Transverse colon (tissue), 4 donors: ENCODE measurements at regions not wholly inside any gene's neighbourhood (a gene's known extent, or its start where the extent isn't known, plus 50 kb on each side); places are given as distances from the start of the nearest gene placed in this dataset.
A peak's percentile ranks its signal among the peaks of the same experiment; 100 is the strongest.

Experiments
- DNase-seq: peaks from one replicate; pipeline ENCODE4 v3.0.0-alpha.2; 2019
- H3K27ac ChIP-seq, 4 donors: fragments of 200-600 bp; sonication (generic); 2 replicates each; pipeline ENCODE4 v1.5.1; 2016 to 2018; ENCODE audit warnings: inconsistent platforms in 4 of 4
- H3K27me3 ChIP-seq: fragments of 200-600 bp; sonication (generic); 2 replicates; pipeline ENCODE4 v1.5.1; 2017; ENCODE audit warnings: inconsistent platforms
- H3K36me3 ChIP-seq, 4 donors: fragments of 200-600 bp; sonication (generic); 2 replicates each; pipeline ENCODE4 v1.5.1; 2017 to 2019; ENCODE audit warnings: inconsistent platforms in 4 of 4
- H3K4me1 ChIP-seq, 4 donors: fragments of 200-600 bp; sonication (generic); 2 replicates each; pipeline ENCODE4 v1.5.1; 2017 to 2020; ENCODE audit warnings: inconsistent platforms in 4 of 4
- H3K4me3 ChIP-seq, 4 donors: fragments of 200-600 bp; sonication (generic); 1 replicate in 1 of 4; 2 replicates in 3 of 4; pipeline versions ENCODE4 v1.5.1 to v1.6.1; 2017 to 2019; ENCODE audit warnings: inconsistent platforms in 4 of 4
- H3K9me3 ChIP-seq, 2 donors: fragments of 200-600 bp; sonication (generic); 2 replicates each; pipeline ENCODE4 v1.5.1; 2017 to 2019; ENCODE audit warnings: inconsistent platforms in 2 of 2
- EP300 ChIP-seq: sonication (generic); formaldehyde crosslinking; IDR thresholded peaks from one replicate; pipeline ENCODE4 v1.6.1; 2017; ENCODE audit warnings: antibody characterized with exemption, low read depth
- POLR2A ChIP-seq: fragments of 450-650 bp; IDR thresholded peaks from one replicate; pipeline ENCODE4 v1.6.1; 2016; ENCODE audit warnings: antibody characterized with exemption, mild to moderate bottlenecking, moderate library complexity
- POLR2AphosphoS5 ChIP-seq, 3 donors: sonication (generic); formaldehyde crosslinking; IDR thresholded peaks; one replicate each; pipeline ENCODE4 v1.6.1; 2016; ENCODE audit warnings: antibody characterized with exemption in 3 of 3
- WGBS, 2 donors: methylation state at CpG; one replicate each; pipeline ENCODE4 v1.1.5; 2018; ENCODE audit warnings: low coverage in 1 of 2; 5-methylcytosine and 5-hydroxymethylcytosine counted together
- in situ Hi-C, 4 donors: fragments of 200-750 bp; cut with MboI; loops; one replicate each; pipeline versions ENCODE4 v1.15.0 to v1.15.1; 2017; ENCODE audit warnings: low sequenced_read_pairs in 3 of 4, low pct_ligation_motif_present in 1 of 4, low pct_unique_long_range_greater_than_20kb in 1 of 4
- intact Hi-C: fragments of 100-400 bp; cut with DNase I; formaldehyde crosslinking; loops from one replicate; pipeline ENCODE4 v1.15.1; 2023; ENCODE audit warnings: low total_unique reads
- TF ChIP-seq, protein P1 (sequence below), 5 experiments: fragments of 200-600 bp in 3 of 5; fragments of 450-650 bp in 2 of 5; sonication (generic) in 3 of 5; IDR thresholded peaks; 1 replicate in 2 of 5; 2 replicates in 3 of 5; pipeline ENCODE4 v1.5.1; 2016 to 2017; ENCODE audit warnings: antibody characterized with exemption in 5 of 5, inconsistent platforms in 3 of 5, mild to moderate bottlenecking in 2 of 5, moderate library complexity in 1 of 5

DNA sequence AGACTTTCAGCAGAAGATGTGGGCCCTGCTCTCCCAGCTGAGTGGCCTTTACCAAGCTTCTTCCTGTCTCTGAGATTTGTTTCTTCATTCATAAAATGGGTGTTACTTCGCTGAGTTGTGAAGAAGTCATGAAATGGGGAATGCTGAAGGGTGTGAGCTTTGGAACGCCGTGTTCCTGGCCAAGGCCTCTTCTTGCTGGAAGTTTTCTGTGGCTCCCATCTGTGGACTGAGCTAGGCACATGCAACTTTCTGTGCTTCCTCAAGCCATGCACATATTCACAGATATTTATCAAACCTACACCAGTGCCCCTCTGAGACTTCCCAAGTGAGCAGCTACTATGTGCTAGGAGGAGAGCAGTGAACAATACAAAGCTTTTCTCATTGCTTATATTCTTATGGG, 106.3 kb upstream of the JUN start:
- 94% methylated on average over 3 of the region's 3 CpGs; no CpG with 5 or more reads in 1 of the 2 donors for WGBS, 2 donors
- TF ChIP-seq EP300: no peak
- TF ChIP-seq POLR2AphosphoS5 (IDR thresholded peaks at IDR 0.05): no peak
- TF ChIP-seq, protein P1, sequence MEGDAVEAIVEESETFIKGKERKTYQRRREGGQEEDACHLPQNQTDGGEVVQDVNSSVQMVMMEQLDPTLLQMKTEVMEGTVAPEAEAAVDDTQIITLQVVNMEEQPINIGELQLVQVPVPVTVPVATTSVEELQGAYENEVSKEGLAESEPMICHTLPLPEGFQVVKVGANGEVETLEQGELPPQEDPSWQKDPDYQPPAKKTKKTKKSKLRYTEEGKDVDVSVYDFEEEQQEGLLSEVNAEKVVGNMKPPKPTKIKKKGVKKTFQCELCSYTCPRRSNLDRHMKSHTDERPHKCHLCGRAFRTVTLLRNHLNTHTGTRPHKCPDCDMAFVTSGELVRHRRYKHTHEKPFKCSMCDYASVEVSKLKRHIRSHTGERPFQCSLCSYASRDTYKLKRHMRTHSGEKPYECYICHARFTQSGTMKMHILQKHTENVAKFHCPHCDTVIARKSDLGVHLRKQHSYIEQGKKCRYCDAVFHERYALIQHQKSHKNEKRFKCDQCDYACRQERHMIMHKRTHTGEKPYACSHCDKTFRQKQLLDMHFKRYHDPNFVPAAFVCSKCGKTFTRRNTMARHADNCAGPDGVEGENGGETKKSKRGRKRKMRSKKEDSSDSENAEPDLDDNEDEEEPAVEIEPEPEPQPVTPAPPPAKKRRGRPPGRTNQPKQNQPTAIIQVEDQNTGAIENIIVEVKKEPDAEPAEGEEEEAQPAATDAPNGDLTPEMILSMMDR (IDR thresholded peaks at IDR 0.05): no peak
- TF ChIP-seq POLR2A: no peak
- Histone ChIP-seq H3K9me3 (no peaks in the 10 kb centered on the region), H3K36me3 (no peaks in the 10 kb centered on the region), H3K27ac (no peak overlapping the region), H3K27me3 (no peaks in the 10 kb centered on the region), H3K4me3 (no peak overlapping the region), H3K4me1 (peaks cover 2 to 45% (median 28%) of the 10 kb centered on the region in 4 donors)
- no peak for DNase-seq
- in situ Hi-C loops (no loop called here), intact Hi-C loops (loop anchor here (10.0 kb wide), 1 partner anchor 75 kb away; no protein-coding TSS in a partner anchor)

DNA sequence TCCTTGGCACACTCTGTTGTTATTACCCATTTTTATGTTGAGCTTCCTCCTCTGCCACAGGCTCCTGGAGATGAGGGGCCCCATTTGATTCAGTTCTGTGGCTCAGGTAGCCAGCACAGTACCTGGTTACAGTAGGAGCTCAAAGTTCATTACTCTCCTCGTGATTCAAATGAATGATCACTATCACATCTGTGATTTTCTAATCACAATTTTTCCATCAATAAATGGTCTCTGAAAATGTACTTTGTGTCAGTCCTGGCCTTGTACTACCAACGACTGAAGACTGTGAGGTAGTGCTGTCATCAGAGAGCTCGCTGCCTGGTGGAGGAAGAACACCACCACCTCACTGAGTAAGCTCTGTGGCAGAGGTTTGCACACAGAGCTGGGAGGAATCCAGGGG, 106.8 kb upstream of the JUN start:
- DNase-seq: no peak
- TF ChIP-seq, protein P1 (IDR thresholded peaks at IDR 0.05): no peak
- TF ChIP-seq EP300: no peak
- no peak for TF ChIP-seq POLR2AphosphoS5 (IDR thresholded peaks at IDR 0.05)
- TF ChIP-seq POLR2A: no peak
- intact Hi-C loops (loop anchor here (10.0 kb wide), 1 partner anchor 76 kb away; no protein-coding TSS in a partner anchor), in situ Hi-C loops (no loop called here)
- Histone ChIP-seq H3K4me1 (peaks cover 7 to 45% (median 29%) of the 10 kb centered on the region in 4 donors), H3K27ac (no peak overlapping the region), H3K36me3 (no peaks in the 10 kb centered on the region), H3K27me3 (no peaks in the 10 kb centered on the region), H3K4me3 (no peak overlapping the region), H3K9me3 (no peaks in the 10 kb centered on the region)
- WGBS, 2 donors: 84 to 100% methylated on average over 1 to 3 of the region's 3 CpGs

DNA sequence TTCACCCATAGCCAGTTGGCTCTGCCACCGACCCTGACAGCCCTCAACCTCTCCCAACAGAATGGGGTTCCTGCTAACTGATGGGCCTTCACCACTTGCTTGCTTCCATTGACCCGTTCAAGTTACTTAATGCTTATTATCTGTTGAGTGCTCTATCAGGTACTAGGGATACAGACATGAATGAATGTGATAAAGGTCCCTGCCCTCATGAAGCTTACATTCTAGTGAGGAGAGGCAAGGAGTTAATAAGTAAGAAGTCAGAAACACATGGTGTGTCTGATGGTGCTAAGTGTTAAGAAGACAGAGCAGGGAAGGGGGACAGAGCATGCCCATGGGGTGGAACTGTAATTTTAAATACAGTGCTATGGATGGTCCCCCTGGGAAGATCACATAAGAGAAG, 107.5 kb upstream of the JUN start:
- H3K4me1 ChIP-seq: peaks cover 15 to 45% (median 30%) of the 10 kb centered on the region in 4 donors
- intact Hi-C loops: loop anchor here (10.0 kb wide), 1 partner anchor 77 kb away; no protein-coding TSS in a partner anchor
- H3K4me3 ChIP-seq: no peak overlapping the region
- WGBS, 2 donors: 95 to 100% methylated on average over 2 of the region's 2 CpGs
- in situ Hi-C loops: no loop called here
- TF ChIP-seq, protein P1 (IDR thresholded peaks at IDR 0.05): no peak
- TF ChIP-seq POLR2AphosphoS5 (IDR thresholded peaks at IDR 0.05) (no peak), POLR2A (no peak), EP300 (no peak)
- H3K9me3 ChIP-seq: no peaks in the 10 kb centered on the region
- no peak overlapping the region for H3K27ac ChIP-seq
- H3K36me3 ChIP-seq: no peaks in the 10 kb centered on the region
- DNase-seq: no peak
- H3K27me3 ChIP-seq: no peaks in the 10 kb centered on the region

DNA sequence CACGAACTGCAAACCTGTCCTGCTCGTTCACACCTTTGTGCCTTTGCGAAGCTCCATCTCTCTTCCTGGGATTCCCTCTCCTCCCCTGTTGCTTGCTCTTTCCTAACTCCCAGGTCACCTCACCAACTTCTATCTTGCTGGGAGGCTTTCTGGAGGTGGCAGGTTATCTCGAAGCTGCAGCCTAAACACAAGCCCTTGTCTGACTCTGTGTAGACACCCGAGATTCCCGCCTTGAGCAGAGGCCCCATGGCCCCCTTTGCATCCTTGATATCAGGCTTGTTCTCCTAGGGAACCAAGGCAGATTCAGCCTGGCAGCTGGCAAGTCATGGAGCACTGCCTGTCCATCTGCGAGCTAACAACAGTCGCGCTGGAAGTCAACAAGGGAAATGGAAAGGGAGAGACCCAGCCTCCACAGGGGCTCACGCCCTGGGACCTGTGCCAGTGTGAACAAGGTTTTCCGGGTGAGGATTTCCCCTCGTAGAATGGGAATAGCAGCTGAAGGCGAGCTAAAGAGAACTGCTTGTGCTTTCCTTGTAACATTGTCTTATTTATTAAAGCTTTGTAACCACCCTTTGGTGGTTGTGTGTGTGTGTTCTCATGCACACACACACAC, 109.5 kb upstream of the JUN start:
- WGBS, 2 donors: 20 to 54% methylated on average over 4 to 13 of the region's 13 CpGs
- peak overlapping the region; percentile 40 to 84 (median 74) for H3K27ac ChIP-seq
- TF ChIP-seq, protein P1 (IDR thresholded peaks at IDR 0.05): no peak
- peak; percentile 26 to 63 (median 56) for TF ChIP-seq POLR2AphosphoS5 (IDR thresholded peaks at IDR 0.05)
- TF ChIP-seq POLR2A: no peak
- no peak for TF ChIP-seq EP300
- H3K4me1 ChIP-seq: peaks cover 26 to 55% (median 45%) of the 10 kb centered on the region in 4 donors
- DNase-seq: peak; percentile 78
- H3K9me3 ChIP-seq: no peaks in the 10 kb centered on the region
- in situ Hi-C loops (no loop called here), intact Hi-C loops (loop anchor here (10.0 kb wide), 1 partner anchor 79 kb away; no protein-coding TSS in a partner anchor)
- H3K36me3 ChIP-seq: no peaks in the 10 kb centered on the region
- no peak overlapping the region for H3K4me3 ChIP-seq
- no peaks in the 10 kb centered on the region for H3K27me3 ChIP-seq
